ENCODE measurements at regions not wholly inside any gene's neighbourhood (a gene's known extent, or its start where the extent isn't known, plus 50 kb on each side); places are given as distances from the start of the nearest gene placed in this dataset.

DNA sequence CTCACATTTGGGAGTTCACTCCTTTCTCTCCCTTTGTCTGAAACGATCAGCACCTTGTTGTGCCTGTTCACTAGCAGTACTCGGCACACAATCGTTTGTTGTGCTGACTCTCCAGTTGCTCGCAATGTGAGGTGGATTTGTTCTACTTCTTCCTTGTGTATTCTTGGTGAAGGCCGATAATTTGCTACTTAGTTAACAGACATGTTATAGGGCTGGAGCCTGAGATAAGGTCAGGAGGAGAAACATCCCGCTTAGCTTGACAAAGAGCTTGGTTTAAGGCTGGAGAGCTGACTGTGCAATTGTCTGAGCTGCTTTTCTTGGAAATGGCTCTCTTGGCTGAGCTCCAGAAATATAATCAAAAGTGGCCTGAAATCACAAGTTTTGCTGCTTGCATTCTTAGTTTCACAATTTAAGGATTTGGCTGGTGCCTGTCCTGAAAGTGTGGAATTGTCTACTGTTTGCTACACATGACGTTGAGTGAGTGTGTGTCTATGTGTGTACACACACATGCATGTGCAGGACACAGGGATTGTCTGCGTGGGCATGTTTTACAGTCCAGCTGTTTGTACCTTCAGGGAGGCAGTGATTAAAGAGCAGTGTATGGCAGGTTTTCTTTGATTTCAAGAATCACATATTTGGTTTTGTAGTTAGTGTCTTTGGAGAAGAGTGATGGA, 77.7 kb downstream of the ARF6 start:
- intact Hi-C loops (cut with DNase I; ENCODE audit: low total_unique reads) (no loop called here), in situ Hi-C loops (cut with MboI; ENCODE audit: low sequenced_read_pairs in 4 of 4) (no loop called here)
- H3K27me3 ChIP-seq = no peaks in the 10 kb centered on the region
- H3K9me3 ChIP-seq = no peaks in the 10 kb centered on the region
- TF ChIP-seq, protein P1, sequence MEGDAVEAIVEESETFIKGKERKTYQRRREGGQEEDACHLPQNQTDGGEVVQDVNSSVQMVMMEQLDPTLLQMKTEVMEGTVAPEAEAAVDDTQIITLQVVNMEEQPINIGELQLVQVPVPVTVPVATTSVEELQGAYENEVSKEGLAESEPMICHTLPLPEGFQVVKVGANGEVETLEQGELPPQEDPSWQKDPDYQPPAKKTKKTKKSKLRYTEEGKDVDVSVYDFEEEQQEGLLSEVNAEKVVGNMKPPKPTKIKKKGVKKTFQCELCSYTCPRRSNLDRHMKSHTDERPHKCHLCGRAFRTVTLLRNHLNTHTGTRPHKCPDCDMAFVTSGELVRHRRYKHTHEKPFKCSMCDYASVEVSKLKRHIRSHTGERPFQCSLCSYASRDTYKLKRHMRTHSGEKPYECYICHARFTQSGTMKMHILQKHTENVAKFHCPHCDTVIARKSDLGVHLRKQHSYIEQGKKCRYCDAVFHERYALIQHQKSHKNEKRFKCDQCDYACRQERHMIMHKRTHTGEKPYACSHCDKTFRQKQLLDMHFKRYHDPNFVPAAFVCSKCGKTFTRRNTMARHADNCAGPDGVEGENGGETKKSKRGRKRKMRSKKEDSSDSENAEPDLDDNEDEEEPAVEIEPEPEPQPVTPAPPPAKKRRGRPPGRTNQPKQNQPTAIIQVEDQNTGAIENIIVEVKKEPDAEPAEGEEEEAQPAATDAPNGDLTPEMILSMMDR (IDR thresholded peaks at IDR 0.05 in 4 of 5, conservative IDR thresholded peaks at IDR 0.05 in 1 of 5) = no peak
- no peak for TF ChIP-seq POLR2A (IDR thresholded peaks at IDR 0.05)
- peak overlapping the region in 3 of 4 donors; percentile 52 to 67 (median 60) for H3K27ac ChIP-seq
- no peak for ATAC-seq
- no peaks in the 10 kb centered on the region for H3K36me3 ChIP-seq
- H3K4me1 ChIP-seq = peaks cover 29 to 30% of the 10 kb centered on the region in 2 donors
- H3K4me3 ChIP-seq = no peak overlapping the region
- no peak for DNase-seq

DNA sequence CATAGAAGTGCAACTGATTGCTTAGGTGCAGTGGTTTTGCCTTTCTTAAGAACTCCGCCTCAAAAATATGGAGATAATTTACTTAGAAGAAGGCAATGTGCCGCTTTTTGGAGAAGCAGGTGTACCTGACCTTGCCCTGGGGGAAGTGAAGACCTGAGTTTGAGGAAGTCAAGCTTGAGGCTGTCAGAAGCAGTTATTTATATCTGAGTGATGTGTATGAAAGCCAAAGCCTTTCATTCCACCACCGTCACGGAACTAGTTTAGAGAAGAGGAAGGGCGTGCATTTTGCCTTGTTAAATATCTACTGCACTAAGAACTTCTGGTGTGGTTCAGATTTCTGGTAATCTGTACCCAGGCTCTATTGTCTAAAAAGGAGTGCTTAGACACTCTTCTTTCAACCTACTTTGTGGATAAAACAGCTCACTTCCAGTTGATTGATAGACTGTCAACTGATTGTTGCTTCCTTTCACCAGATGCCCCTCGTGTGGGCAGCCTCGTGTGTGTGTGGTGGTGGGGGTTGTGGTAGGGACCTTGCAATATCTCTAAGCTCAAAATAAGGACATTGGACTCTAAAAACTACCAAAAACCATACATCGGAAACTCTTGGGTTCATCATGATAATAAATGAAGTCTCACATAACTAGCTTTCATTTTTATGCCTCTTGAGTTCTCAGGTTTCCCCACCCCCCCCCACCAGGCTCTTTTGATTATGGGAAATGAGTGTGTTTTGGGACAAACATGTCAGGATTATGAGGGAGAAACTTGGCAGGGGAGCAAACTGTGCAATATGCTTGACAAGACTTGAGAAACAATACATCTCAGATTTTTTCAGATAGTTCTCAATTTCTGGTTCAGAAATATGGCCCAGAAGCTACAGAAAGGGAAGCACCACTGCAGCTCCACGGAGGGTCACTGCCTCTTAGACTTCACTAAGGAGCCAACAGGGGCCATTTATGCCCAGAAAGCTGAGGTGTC, 78.6 kb downstream of the ARF6 start:
- no peak for TF ChIP-seq POLR2A (IDR thresholded peaks at IDR 0.05)
- TF ChIP-seq, protein P1 (IDR thresholded peaks at IDR 0.05 in 4 of 5, conservative IDR thresholded peaks at IDR 0.05 in 1 of 5) = no peak
- Histone ChIP-seq H3K27me3 (no peaks in the 10 kb centered on the region), H3K36me3 (no peaks in the 10 kb centered on the region), H3K4me3 (peak overlapping the region in 1 of 4 donors; percentile 5), H3K4me1 (peaks cover 29 to 30% of the 10 kb centered on the region in 2 donors), H3K27ac (peak overlapping the region; percentile 16 to 67 (median 56)), H3K9me3 (no peaks in the 10 kb centered on the region)
- intact Hi-C loops (cut with DNase I; ENCODE audit: low total_unique reads) (no loop called here), in situ Hi-C loops (cut with MboI; ENCODE audit: low sequenced_read_pairs in 4 of 4) (no loop called here)
- ATAC-seq (peak; percentile 58 to 71), DNase-seq (no peak)

DNA sequence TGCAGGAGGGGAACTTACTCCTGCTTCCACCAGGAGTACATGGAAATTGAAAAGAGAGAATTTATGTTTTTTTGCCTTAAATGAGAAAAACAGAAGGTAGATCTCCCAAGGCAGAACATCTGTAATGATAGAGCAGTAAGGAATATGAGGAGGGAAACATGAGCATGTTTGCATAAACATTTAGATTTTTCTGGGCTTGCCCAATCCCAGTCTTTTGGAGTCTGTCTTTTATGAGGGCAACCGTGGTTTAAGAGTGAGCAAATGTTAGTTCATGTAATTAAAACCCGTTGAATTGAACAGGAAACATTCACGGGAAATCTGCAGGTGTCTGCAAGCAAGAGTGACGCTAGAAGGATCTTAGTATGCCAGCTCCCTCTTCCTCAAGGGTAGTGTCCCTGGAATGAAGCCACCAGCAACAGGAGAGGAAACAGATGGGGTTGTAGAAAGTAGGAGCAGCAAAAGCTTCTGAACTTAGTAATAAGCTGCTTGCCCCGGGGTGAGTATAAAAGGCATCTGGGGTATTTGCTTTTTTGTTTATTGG, 79.3 kb downstream of the ARF6 start:
- H3K9me3 ChIP-seq = no peaks in the 10 kb centered on the region
- DNase-seq (peak; percentile 36 to 53), ATAC-seq (peak; percentile 72 to 76)
- peaks cover 29 to 30% of the 10 kb centered on the region in 2 donors for H3K4me1 ChIP-seq
- H3K27ac ChIP-seq = peak overlapping the region; percentile 52 to 67 (median 59)
- in situ Hi-C loops (cut with MboI; ENCODE audit: low sequenced_read_pairs in 4 of 4) (no loop called here), intact Hi-C loops (cut with DNase I; ENCODE audit: low total_unique reads) (no loop called here)
- H3K27me3 ChIP-seq = no peaks in the 10 kb centered on the region
- TF ChIP-seq POLR2A (IDR thresholded peaks at IDR 0.05) = no peak
- TF ChIP-seq, protein P1 (IDR thresholded peaks at IDR 0.05 in 4 of 5, conservative IDR thresholded peaks at IDR 0.05 in 1 of 5) = no peak
- no peaks in the 10 kb centered on the region for H3K36me3 ChIP-seq
- H3K4me3 ChIP-seq = peak overlapping the region in 3 of 4 donors; percentile 5 to 7 (median 6)

DNA sequence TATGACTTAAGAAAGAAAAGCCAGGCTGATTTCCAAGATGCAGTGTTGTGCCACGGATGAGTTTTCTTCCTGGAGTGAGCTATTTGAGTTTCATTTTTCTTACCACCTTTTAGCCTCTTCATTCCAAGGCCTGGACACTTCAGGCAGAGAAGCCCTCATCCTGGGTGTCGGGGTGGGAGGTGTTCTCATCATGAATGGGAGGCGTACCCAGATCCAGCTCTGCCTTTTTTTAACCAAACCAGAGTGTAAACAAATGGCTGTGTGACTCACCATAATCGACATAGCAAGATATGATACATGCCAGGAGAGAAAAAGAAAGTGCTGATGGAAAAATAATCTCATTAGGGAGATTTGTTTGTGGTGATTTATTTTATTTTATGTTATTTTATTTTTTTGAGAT, 79.9 kb downstream of the ARF6 start:
- TF ChIP-seq, protein P1 (IDR thresholded peaks at IDR 0.05 in 4 of 5, conservative IDR thresholded peaks at IDR 0.05 in 1 of 5) = no peak
- no peak for TF ChIP-seq POLR2A (IDR thresholded peaks at IDR 0.05)
- Histone ChIP-seq H3K27ac (peak overlapping the region; percentile 52 to 67 (median 59)), H3K36me3 (no peaks in the 10 kb centered on the region), H3K27me3 (no peaks in the 10 kb centered on the region), H3K4me1 (peaks cover 29 to 30% of the 10 kb centered on the region in 2 donors), H3K9me3 (no peaks in the 10 kb centered on the region), H3K4me3 (peak overlapping the region in 3 of 4 donors; percentile 5 to 7 (median 6))
- DNase-seq = no peak
- ATAC-seq = peak; percentile 32 to 51
- in situ Hi-C loops (cut with MboI; ENCODE audit: low sequenced_read_pairs in 4 of 4) = no loop called here
- intact Hi-C loops (cut with DNase I; ENCODE audit: low total_unique reads) = no loop called here

Measured in gastrocnemius medialis (tissue), 4 donors.